ENCODE measurements at regions not wholly inside any gene's neighbourhood (a gene's known extent, or its start where the extent isn't known, plus 50 kb on each side); places are given as distances from the start of the nearest gene placed in this dataset.

- TF ChIP-seq EP300 (IDR thresholded peaks at IDR 0.05; ENCODE audit: borderline replicate concordance) (no peak), MAX (IDR thresholded peaks at IDR 0.05) (no peak), YY1 (IDR thresholded peaks at IDR 0.05; ENCODE audit: low read depth) (no peak), REST (IDR thresholded peaks at IDR 0.05; ENCODE audit: low read depth) (no peak)
These were observed 318.0 kb upstream of the KLF12 start for GRCh38 chr13:74452176-74452575.

All from Ishikawa (cell line).